22Rv1 (cell line): ENCODE measurements at regions not wholly inside any gene's neighbourhood (a gene's known extent, or its start where the extent isn't known, plus 50 kb on each side); places are given as distances from the start of the nearest gene placed in this dataset.

Experiments
- CTCF ChIP-seq: fragments of 450-650 bp; IDR thresholded peaks from 2 replicates; pipeline ENCODE4 v1.5.1; 2017; ENCODE audit warnings: mild to moderate bottlenecking
- ZFX ChIP-seq: fragments of 450-650 bp; IDR thresholded peaks from 2 replicates; pipeline ENCODE4 v1.6.1; 2017; ENCODE audit warnings: antibody characterized with exemption, borderline replicate concordance

DNA sequence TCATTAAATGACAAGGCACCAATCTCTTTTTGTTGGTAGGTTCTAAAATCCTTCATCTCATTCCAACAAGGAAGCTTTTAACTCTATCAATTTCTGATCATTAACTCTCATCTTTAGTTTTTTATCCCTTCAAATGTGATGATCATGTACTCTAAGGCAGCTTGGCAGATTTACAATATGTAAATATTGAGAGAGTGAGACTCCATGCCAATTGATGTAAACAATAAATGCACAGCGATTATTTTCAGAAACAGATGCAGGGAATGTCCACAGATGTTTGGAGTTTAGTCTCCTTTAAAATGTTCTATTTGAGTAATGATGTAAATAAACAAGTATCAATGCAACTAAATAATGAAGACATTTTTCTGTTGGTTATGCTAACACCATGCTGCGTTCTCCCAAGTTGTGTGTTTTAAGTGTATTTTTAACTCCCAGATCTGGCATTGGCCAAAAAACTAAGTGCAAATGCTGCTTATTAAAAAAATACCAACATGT lies 213.8 kb downstream of the AHR start:
- no peak for TF ChIP-seq ZFX
- no peak for TF ChIP-seq CTCF
